ENCODE measurements at regions not wholly inside any gene's neighbourhood (a gene's known extent, or its start where the extent isn't known, plus 50 kb on each side); places are given as distances from the start of the nearest gene placed in this dataset.

DNA sequence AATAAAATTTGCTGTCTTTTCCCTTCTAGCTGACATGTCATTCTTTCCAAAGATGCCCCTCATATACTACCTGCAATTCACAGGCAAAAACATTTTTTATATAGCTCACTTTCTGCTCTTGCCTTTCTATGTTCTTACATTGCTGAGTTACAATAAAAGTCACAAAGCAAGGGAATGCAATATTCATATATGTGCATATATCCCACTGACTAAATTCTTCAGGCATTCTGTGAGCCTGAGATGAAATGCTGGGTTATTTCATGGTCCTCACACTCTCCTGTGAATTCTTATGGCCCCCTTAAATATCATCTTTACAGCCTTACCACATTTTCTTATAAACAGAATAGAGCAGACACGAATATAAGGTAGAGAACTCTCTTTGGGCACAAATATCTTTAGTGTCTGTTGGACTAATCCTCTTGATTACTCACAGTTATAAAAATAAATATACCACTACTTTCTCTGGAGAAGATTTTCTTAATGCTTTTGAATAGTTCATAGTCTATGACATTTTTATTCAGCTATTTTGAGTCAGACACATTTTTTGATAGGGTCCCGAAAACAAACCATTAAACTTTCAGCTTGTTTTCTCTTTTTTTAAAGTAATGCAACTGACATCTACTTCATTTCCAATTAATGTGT, 84.1 kb upstream of the H2AZ1 start:
- TF ChIP-seq POLR2AphosphoS5 (IDR thresholded peaks at IDR 0.05; ENCODE audit: low read depth, low read length) (no peak), SIN3A (IDR thresholded peaks at IDR 0.05; ENCODE audit: borderline replicate concordance, insufficient read depth, low read length) (no peak), TAF1 (IDR thresholded peaks at IDR 0.05; ENCODE audit: borderline replicate concordance, insufficient read depth, low read length) (no peak), FOXP2 (optimal IDR thresholded peaks at IDR 0.05; ENCODE audit: borderline replicate concordance, extremely low read depth, extremely low read length, insufficient read depth) (no peak)
- TF ChIP-seq, protein P1, sequence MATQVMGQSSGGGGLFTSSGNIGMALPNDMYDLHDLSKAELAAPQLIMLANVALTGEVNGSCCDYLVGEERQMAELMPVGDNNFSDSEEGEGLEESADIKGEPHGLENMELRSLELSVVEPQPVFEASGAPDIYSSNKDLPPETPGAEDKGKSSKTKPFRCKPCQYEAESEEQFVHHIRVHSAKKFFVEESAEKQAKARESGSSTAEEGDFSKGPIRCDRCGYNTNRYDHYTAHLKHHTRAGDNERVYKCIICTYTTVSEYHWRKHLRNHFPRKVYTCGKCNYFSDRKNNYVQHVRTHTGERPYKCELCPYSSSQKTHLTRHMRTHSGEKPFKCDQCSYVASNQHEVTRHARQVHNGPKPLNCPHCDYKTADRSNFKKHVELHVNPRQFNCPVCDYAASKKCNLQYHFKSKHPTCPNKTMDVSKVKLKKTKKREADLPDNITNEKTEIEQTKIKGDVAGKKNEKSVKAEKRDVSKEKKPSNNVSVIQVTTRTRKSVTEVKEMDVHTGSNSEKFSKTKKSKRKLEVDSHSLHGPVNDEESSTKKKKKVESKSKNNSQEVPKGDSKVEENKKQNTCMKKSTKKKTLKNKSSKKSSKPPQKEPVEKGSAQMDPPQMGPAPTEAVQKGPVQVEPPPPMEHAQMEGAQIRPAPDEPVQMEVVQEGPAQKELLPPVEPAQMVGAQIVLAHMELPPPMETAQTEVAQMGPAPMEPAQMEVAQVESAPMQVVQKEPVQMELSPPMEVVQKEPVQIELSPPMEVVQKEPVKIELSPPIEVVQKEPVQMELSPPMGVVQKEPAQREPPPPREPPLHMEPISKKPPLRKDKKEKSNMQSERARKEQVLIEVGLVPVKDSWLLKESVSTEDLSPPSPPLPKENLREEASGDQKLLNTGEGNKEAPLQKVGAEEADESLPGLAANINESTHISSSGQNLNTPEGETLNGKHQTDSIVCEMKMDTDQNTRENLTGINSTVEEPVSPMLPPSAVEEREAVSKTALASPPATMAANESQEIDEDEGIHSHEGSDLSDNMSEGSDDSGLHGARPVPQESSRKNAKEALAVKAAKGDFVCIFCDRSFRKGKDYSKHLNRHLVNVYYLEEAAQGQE (IDR thresholded peaks at IDR 0.05; ENCODE audit: insufficient read depth in 1 of 2, low read depth in 2 of 2, low read length in 2 of 2): no peak

Measured in PFSK-1 (cell line).